H9 (cell line): ENCODE measurements at regions not wholly inside any gene's neighbourhood (a gene's known extent, or its start where the extent isn't known, plus 50 kb on each side); places are given as distances from the start of the nearest gene placed in this dataset.

ENCODE experiments used
- DNase-seq: peaks from one replicate; pipeline ENCODE4 v3.0.0-alpha.2; 2017
- H2AFZ ChIP-seq: one replicate; pipeline ENCODE4 v1.6.1; 2013; ENCODE audit warnings: mild to moderate bottlenecking, low read length, control low read depth, moderate library complexity
- H2AK5ac ChIP-seq: 2 replicates; pipeline ENCODE4 v1.6.1; 2013; ENCODE audit warnings: low read length, control low read depth, mixed read lengths; ENCODE audit not compliant: insufficient read length
- H2BK120ac ChIP-seq: one replicate; pipeline ENCODE4 v1.6.1; 2013; ENCODE audit warnings: low read depth, mild to moderate bottlenecking, low read length, control low read depth, inconsistent platforms; ENCODE audit not compliant: poor library complexity, severe bottlenecking
- H2BK12ac ChIP-seq: 2 replicates; pipeline ENCODE4 v1.6.1; 2013; ENCODE audit warnings: low read length, control low read depth, mixed read lengths, low read depth; ENCODE audit not compliant: insufficient read length
- H2BK15ac ChIP-seq: 2 replicates; pipeline ENCODE4 v1.6.1; 2013; ENCODE audit warnings: low read depth, low read length, control low read depth
- H2BK20ac ChIP-seq: one replicate; pipeline ENCODE4 v1.6.1; 2013; ENCODE audit warnings: low read depth, mild to moderate bottlenecking, low read length, control low read depth, inconsistent platforms; ENCODE audit not compliant: poor library complexity, severe bottlenecking
- H2BK5ac ChIP-seq: 2 replicates; pipeline ENCODE4 v1.6.1; 2013; ENCODE audit warnings: low read length, control low read depth, mixed read lengths; ENCODE audit not compliant: insufficient read length
- H3K14ac ChIP-seq: 2 replicates; pipeline ENCODE4 v1.6.1; 2013; ENCODE audit warnings: low read length, control low read depth; ENCODE audit not compliant: insufficient read depth
- H3K18ac ChIP-seq: 2 replicates; pipeline ENCODE4 v1.6.1; 2013; ENCODE audit warnings: low read depth, mild to moderate bottlenecking, mixed read lengths, low read length, control low read depth; ENCODE audit not compliant: insufficient read length
- H3K23ac ChIP-seq: 2 replicates; pipeline ENCODE4 v1.6.1; 2013; ENCODE audit warnings: low read length, control low read depth, mixed read lengths, low read depth; ENCODE audit not compliant: insufficient read length
- H3K23me2 ChIP-seq: 2 replicates; pipeline ENCODE4 v1.6.1; 2013; ENCODE audit warnings: low read depth, mild to moderate bottlenecking, mixed read lengths, low read length, control low read depth; ENCODE audit not compliant: insufficient read length, poor library complexity, severe bottlenecking
- H3K27ac ChIP-seq: 2 replicates; pipeline ENCODE4 v1.5.1; 2013; ENCODE audit warnings: low read length, control low read depth, mixed read lengths, low read depth; ENCODE audit not compliant: insufficient read length
- H3K27me3 ChIP-seq: 2 replicates; pipeline ENCODE4 v1.6.1; 2013; ENCODE audit warnings: low read length, control low read depth, inconsistent platforms; ENCODE audit not compliant: insufficient read depth
- H3K4ac ChIP-seq: 2 replicates; pipeline ENCODE4 v1.6.1; 2013; ENCODE audit warnings: low read depth, mild to moderate bottlenecking, control low read depth, inconsistent platforms, low read length, moderate library complexity
- H3K4me1 ChIP-seq: 2 replicates; pipeline ENCODE4 v1.6.1; 2013; ENCODE audit warnings: low read length, control low read depth, inconsistent platforms; ENCODE audit not compliant: insufficient read depth
- H3K4me2 ChIP-seq: 2 replicates; pipeline ENCODE4 v1.6.1; 2013; ENCODE audit warnings: low read length, control low read depth, mixed read lengths; ENCODE audit not compliant: insufficient read length, insufficient read depth
- H3K56ac ChIP-seq: 2 replicates; pipeline ENCODE4 v1.6.1; 2013; ENCODE audit warnings: low read depth, mild to moderate bottlenecking, mixed read lengths, low read length, control low read depth; ENCODE audit not compliant: insufficient read length
- H3K79me1 ChIP-seq: 2 replicates; pipeline ENCODE4 v1.6.1; 2013; ENCODE audit warnings: low read depth, mild to moderate bottlenecking, moderate library complexity, low read length, control low read depth, inconsistent platforms; ENCODE audit not compliant: insufficient read depth, poor library complexity, severe bottlenecking
- H3K79me2 ChIP-seq: 2 replicates; pipeline ENCODE4 v1.6.1; 2013; ENCODE audit warnings: low read length, control low read depth, inconsistent platforms; ENCODE audit not compliant: insufficient read depth
- H3K9ac ChIP-seq: 2 replicates; pipeline ENCODE4 v1.6.1; 2013; ENCODE audit warnings: low read length, control low read depth, mixed read lengths; ENCODE audit not compliant: insufficient read length; ENCODE audit errors: extremely low read depth
- H3K9me3 ChIP-seq: one replicate; pipeline ENCODE4 v1.6.1; 2013; ENCODE audit warnings: low read depth, low read length, inconsistent platforms; ENCODE audit not compliant: control insufficient read depth
- H3T11ph ChIP-seq: one replicate; pipeline ENCODE4 v1.6.1; 2013; ENCODE audit warnings: mild to moderate bottlenecking, low read length, control low read depth, inconsistent platforms
- H4K20me1 ChIP-seq: one replicate; pipeline ENCODE4 v1.6.1; 2013; ENCODE audit not compliant: control insufficient read depth, insufficient read length, insufficient read depth
- H4K5ac ChIP-seq: 2 replicates; pipeline ENCODE4 v1.6.1; 2013; ENCODE audit warnings: low read depth, mild to moderate bottlenecking, mixed read lengths, low read length, control low read depth; ENCODE audit not compliant: insufficient read length
- H4K8ac ChIP-seq: replicated peaks from 2 replicates; pipeline ENCODE4 v1.6.1; 2013; ENCODE audit warnings: low read length, control low read depth, mixed read lengths, low read depth; ENCODE audit not compliant: insufficient read length
- H4K91ac ChIP-seq: 2 replicates; pipeline ENCODE4 v1.6.1; 2013; ENCODE audit warnings: low read depth, mild to moderate bottlenecking, moderate library complexity, mixed read lengths, low read length, control low read depth; ENCODE audit not compliant: insufficient read length
- H3K27ac Mint-ChIP-seq, 3 experiments: 2 replicates in 2 of 3; 3 replicates in 1 of 3; pipeline ENCODE4 v1.8.0; 2020 to 2021; ENCODE audit warnings: mixed read lengths in 3 of 3, mild to moderate bottlenecking in 1 of 3, moderate library complexity in 1 of 3
- H3K27me3 Mint-ChIP-seq: 2 replicates; pipeline ENCODE4 v1.8.0; 2021; ENCODE audit warnings: low read depth, mild to moderate bottlenecking, moderate library complexity, mixed read lengths
- H3K36me3 Mint-ChIP-seq, 3 experiments: 2 replicates in 2 of 3; 3 replicates in 1 of 3; pipeline ENCODE4 v1.8.0; 2020 to 2021; ENCODE audit warnings: low read depth in 3 of 3, mixed read lengths in 3 of 3; ENCODE audit not compliant: insufficient read depth in 1 of 3
- H3K4me1 Mint-ChIP-seq, 2 experiments: 2 replicates each; pipeline ENCODE4 v1.8.0; 2020; ENCODE audit warnings: mixed read lengths in 2 of 2
- H3K4me3 Mint-ChIP-seq, 2 experiments: 2 replicates in 1 of 2; 3 replicates in 1 of 2; pipeline ENCODE4 v1.8.0; 2020 to 2021; ENCODE audit warnings: mild to moderate bottlenecking in 2 of 2, mixed read lengths in 2 of 2, moderate library complexity in 1 of 2
- H3K9me3 Mint-ChIP-seq, 2 experiments: 2 replicates in 1 of 2; 3 replicates in 1 of 2; pipeline ENCODE4 v1.8.0; 2020; ENCODE audit warnings: mild to moderate bottlenecking in 2 of 2, mixed read lengths in 2 of 2, moderate library complexity in 1 of 2
- CTCF ChIP-seq: fragments of 200-600 bp; sonication (generic); conservative IDR thresholded peaks from 3 replicates; pipeline ENCODE4 v1.8.0; 2021; ENCODE audit warnings: antibody characterized with exemption, mild to moderate bottlenecking
- WGBS: extraction: QIAGEN DNeasy Blood & Tissue Kit; methylation state at CpG from one replicate; pipeline ENCODE4 v1.1.7; 2013; ENCODE audit warnings: missing lambda C conversion rate, low lambda C conversion rate, mixed read lengths; ENCODE audit not compliant: insufficient read length; ENCODE audit errors: extremely low coverage; 5-methylcytosine and 5-hydroxymethylcytosine counted together

- Histone ChIP-seq H3K27me3 (no peaks in the 10 kb centered on the region), H3T11ph (no peak overlapping the region), H3K9me3 (peaks cover 99% of the 10 kb centered on the region), H3K23me2 (no peaks in the 10 kb centered on the region), H3K4me1 (no peaks in the 10 kb centered on the region), H3K4me2 (no peak overlapping the region), H2BK20ac (no peak overlapping the region), H3K27ac (no peak overlapping the region), H3K79me2 (no peaks in the 10 kb centered on the region), H4K8ac (no peak overlapping the region), H2BK15ac (no peak overlapping the region), H2BK12ac (no peak overlapping the region), H3K23ac (no peak overlapping the region), H4K91ac (no peak overlapping the region), H4K20me1 (no peaks in the 10 kb centered on the region), H3K79me1 (no peaks in the 10 kb centered on the region), H3K14ac (no peak overlapping the region), H3K9ac (no peak overlapping the region), H2BK120ac (no peak overlapping the region), H2AFZ (no peak overlapping the region), H3K4ac (no peak overlapping the region), H2AK5ac (no peak overlapping the region), H3K56ac (no peak overlapping the region), H2BK5ac (no peak overlapping the region), H4K5ac (no peak overlapping the region), H3K18ac (no peak overlapping the region)
- Mint-ChIP-seq H3K36me3 (peaks cover 24 to 44% (median 32%) of the 10 kb centered on the region in 3 experiments; a peak in 6 of 7 replicates), H3K4me1 (no peaks in the 10 kb centered on the region), H3K9me3 (peaks cover 93 to 94% of the 10 kb centered on the region in 2 experiments), H3K27ac (no peak overlapping the region), H3K4me3 (no peak overlapping the region), H3K27me3 (peaks cover 4% of the 10 kb centered on the region)
- TF ChIP-seq CTCF, result no peak
- WGBS, result no CpG with 5 or more reads among the region's 18 CpGs
- no peak for DNase-seq
Measured at GRCh38 chr14:106204063-106204462, 677.7 kb downstream of the TMEM121 start.
